NT2/D1 (cell line): ENCODE measurements at regions not wholly inside any gene's neighbourhood (a gene's known extent, or its start where the extent isn't known, plus 50 kb on each side); places are given as distances from the start of the nearest gene placed in this dataset.

Source experiments
- SUZ12 ChIP-seq: IDR thresholded peaks from 2 replicates; pipeline ENCODE4 v1.6.1; 2011; ENCODE audit not compliant: insufficient read length, insufficient read depth; ENCODE audit errors: extremely low read depth
- ZNF274 ChIP-seq: IDR thresholded peaks from 2 replicates; pipeline ENCODE4 v1.6.1; 2011; ENCODE audit warnings: mild to moderate bottlenecking, low read depth, low read length

- TF ChIP-seq ZNF274 (no peak), SUZ12 (no peak)
Measured at GRCh38 chr6:67825201-67825895, 809.7 kb upstream of the ADGRB3 start.
